Muscle of back (tissue), 3 donors: ENCODE measurements at regions not wholly inside any gene's neighbourhood (a gene's known extent, or its start where the extent isn't known, plus 50 kb on each side); places are given as distances from the start of the nearest gene placed in this dataset.

Experiments used
- DNase-seq, 3 donors: peaks; one replicate each; pipeline versions ENCODE4 v3.0.0 to v3.0.0-alpha.2; 2013

DNA sequence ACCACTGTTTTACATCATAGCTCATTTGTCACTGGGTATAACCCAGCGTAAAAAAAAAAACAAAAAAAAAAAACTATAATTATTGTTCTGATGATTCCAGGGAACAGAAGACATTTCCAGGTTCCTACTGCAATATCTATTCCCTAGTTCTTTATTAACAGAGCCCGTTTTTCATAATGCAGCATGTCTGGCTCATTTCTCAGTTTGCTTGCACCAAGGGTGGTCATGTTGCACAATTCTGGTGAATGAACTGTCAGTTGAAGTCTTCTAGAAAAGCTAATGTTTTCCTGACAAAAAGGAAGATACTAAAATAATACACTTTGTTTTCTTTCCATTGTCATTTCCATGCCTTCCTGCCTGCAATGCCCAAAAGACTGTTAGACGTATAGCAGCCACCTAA, 180.1 kb downstream of the RDH14 start:
- DNase-seq: no peak

GRCh38 chr2:18379870-18380269, 180.6 kb downstream of the RDH14 start:
- no peak for DNase-seq

DNA sequence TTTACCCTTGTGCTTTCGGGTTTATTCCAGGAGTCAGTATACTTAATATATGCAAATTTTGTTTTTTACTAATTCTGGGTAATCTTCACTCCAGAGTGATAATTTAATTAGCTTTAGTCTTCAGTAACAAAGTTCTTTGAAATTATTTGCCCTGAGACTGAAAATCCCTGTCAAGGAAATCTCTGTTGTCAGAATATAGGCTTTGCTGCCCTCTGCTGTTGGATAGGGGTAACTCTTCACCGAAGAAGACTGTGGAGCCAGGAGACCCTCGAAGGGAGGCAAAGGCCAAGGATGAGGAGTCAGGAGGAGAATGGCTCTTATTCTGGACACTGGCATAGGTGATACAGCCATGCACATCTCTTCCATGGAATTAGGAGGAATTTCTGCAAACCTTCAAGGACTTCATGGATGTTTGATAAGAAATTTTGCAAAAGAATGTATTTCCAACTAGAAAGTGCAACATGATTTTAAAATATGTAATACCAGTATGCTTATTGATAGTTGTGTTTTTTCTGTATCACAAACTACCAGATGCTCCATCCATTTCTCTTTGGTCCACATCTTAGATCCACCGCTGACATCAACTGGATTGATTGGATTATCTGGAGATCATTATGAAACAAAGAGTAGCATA, 182.3 kb downstream of the RDH14 start:
- peak; percentile 38 to 71 (median 59) for DNase-seq

GRCh38 chr2:18376936-18377335, 183.5 kb downstream of the RDH14 start:
- no peak for DNase-seq

GRCh38 chr2:18373664-18374063, 186.8 kb downstream of the RDH14 start:
- DNase-seq: no peak

DNA sequence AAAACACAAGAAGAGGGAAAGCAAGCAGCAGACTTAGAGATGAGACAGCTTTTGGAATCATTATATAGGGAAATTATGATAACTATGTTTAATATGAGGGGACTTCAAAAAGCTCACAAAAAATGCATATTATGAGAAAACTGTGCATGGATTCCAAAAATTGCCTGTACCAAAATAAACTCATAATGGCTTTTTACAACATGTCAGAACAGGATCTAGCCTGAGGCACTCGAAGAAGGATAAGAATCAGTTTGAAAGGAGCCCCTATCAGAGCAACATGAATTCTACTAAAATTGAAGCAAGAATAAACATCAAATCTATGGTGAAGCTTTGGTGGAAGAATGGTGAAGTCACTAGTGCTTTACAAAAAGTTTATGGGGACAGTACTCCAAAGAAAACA, 187.4 kb downstream of the RDH14 start:
- no peak for DNase-seq

GRCh38 chr2:18372641-18373040, 187.8 kb downstream of the RDH14 start:
- DNase-seq: no peak

DNA sequence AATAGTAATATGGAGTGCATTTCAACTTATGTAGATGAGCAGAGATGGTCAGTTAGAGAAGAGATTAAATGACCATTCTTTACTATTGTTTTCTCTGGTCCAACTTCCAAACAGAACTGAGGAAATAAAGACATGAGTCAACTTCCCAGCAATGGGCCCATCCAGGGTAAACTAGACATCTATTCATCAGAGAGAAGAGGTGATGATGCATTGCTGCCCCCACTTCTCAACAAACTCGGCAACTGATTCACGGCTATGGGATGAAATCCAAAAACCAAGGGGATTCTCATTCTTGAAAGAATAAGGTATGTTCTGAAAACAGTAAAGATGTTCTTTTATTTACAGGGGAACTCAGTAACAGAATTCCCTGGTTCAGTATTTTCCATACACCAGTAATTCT, 190.7 kb downstream of the RDH14 start:
- DNase-seq: peak in 1 of 3 donors; percentile 42

- no peak for DNase-seq
Observed at GRCh38 chr2:18368008-18368407, 192.4 kb downstream of the RDH14 start.

DNA sequence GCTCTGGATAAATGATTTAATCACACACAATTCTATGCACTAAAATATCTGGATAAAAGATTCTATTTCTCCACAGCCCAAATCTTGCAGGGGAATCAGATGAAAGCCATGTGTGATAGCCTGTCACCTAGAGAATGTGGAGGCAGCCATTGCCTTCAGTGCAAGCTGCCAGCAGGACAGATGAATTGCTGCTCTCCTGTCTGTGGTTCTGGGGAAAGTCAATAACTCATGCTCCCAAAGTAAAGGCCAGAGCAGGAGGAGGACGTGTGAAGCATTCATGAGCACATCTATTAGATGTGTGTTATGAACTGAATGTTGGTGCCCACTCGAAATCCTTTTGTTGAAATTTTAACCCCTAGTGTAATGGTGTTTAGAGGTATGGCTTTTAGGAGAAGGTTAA, 195.1 kb downstream of the RDH14 start:
- DNase-seq: no peak

GRCh38 chr2:18363348-18363747, 197.1 kb downstream of the RDH14 start:
- no peak for DNase-seq

DNA sequence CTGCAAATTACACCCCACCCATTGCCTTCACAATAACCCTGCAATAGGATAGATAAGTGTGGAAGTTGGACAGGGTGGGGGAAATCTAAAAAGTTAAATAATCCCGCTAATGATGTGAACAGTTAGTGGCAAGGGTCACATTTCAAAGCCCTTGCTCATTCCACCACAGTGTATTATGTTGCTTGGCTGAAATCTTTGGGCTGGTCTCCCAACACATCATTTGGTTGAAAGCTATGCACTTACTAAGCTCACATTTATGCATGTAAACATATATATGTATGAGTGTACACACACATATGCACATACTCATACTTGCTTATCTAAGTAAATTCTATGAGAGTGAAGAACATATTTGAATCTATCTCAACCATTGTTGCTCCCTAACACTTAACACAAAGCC, 197.8 kb downstream of the RDH14 start:
- peak in 1 of 3 donors; percentile 59 for DNase-seq

- no peak for DNase-seq
Observed at GRCh38 chr2:18357537-18357936, 202.9 kb downstream of the RDH14 start.

- no peak for DNase-seq
Observed at GRCh38 chr2:18356676-18357075, 203.8 kb downstream of the RDH14 start.

GRCh38 chr2:18349421-18349820, 211.0 kb downstream of the RDH14 start:
- no peak for DNase-seq

GRCh38 chr2:18346874-18347273, 213.6 kb downstream of the RDH14 start:
- no peak for DNase-seq

DNA sequence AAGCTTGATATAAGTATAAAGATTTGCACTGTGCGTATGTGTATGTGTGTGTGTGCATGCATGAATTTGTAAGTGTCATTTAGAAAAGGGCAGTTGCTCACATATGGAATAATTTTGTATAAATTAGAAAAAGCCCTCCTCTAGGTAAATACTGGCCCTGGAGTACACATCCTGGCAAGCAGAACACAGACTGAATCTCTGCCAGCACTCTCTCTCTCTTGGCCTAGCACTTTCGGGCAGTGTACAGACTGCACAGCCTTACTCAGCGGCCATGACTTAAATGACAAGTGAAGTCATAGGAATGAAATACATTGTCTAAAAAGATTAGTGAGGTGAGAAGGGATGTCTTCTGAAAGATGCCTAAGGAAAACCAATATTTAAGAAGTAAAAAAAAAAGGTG, 214.1 kb downstream of the RDH14 start:
- peak in 1 of 3 donors; percentile 6 for DNase-seq

DNA sequence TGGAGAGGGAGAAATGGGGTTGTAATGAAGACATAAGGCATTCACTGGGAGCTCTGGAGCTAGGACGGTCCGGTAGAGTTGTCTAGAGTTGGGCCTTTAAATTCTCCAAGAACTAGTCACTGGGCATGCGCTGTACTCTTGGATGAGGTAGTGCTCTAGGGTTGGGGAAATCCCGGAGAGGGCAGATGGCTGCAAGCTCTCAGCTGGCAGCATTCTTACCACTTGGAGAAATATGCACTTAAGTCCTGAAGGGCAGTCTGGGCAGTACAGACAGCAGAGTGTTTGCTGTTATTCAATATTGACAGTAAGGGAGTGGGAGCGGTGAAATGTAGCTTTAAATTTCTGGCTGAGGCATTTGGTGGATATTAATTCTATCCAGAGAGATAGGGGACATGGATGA, 214.6 kb downstream of the RDH14 start:
- DNase-seq: peak in 2 of 3 donors; percentile 3 to 10

GRCh38 chr2:18342901-18343300, 217.6 kb downstream of the RDH14 start:
- no peak for DNase-seq

DNA sequence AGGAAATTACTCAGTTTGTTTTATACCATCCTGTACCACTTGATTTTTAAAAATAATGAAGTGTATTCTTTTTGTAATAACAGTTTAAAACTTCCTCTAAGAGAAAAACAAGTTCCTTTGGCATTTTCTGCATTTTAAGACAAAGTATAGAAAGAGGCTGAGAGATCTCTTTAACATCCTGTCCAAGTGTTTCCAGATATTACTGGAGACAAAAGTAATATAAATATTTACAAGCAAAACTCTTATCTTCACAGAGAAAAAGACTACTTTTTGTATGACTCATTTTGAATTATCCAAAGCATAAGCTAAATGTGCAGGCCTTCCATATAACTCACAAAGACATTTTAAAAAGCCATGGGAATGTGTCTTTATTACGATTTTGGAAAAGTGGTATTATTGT, 221.1 kb downstream of the RDH14 start:
- DNase-seq: no peak

DNA sequence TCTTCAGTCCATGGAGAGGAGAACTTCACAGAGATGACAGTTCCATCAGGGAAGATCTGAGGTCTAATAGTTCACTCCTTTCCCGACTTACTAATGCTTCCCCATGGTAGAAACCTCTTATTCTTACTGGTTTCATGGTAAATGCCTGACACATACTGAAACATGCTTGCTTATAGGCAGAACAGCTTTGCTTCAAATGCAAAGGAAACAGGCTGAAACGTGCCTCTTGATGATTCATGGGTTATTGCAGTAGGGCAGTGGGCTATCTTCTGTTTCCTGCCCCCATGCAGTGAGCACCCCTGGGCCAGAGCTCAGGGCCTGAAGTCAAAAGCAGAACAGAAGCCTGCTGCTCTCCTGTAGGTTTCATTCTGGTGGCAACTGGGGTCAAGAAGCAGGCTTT, 223.5 kb downstream of the RDH14 start:
- DNase-seq: no peak

- DNase-seq: no peak
Observed at GRCh38 chr2:18332477-18332876, 228.0 kb downstream of the RDH14 start.

GRCh38 chr2:18325118-18325517, 235.3 kb downstream of the RDH14 start:
- no peak for DNase-seq

- no peak for DNase-seq
Observed at GRCh38 chr2:18319987-18320386, 240.5 kb downstream of the RDH14 start.

DNA sequence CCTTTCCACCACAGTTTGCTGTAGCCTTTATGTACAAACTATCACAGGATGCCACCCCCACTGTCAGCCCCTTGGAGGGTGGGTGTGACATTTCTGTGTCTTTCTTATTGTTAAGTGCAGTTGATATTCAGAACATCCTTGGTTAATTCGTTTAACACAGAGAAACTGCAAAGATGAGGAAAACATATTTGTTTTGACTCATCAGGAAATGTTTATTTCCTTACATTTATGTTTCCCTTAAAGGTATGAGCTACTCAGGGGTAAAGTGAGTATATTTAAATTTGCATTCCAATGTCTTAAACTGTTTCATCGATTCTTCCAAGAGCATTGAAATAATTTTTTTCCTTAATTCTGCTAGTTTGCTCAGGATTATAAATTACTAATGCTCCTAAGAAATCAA, 243.4 kb downstream of the RDH14 start:
- DNase-seq: no peak
